ENCODE measurements at regions not wholly inside any gene's neighbourhood (a gene's known extent, or its start where the extent isn't known, plus 50 kb on each side); places are given as distances from the start of the nearest gene placed in this dataset.

DNA sequence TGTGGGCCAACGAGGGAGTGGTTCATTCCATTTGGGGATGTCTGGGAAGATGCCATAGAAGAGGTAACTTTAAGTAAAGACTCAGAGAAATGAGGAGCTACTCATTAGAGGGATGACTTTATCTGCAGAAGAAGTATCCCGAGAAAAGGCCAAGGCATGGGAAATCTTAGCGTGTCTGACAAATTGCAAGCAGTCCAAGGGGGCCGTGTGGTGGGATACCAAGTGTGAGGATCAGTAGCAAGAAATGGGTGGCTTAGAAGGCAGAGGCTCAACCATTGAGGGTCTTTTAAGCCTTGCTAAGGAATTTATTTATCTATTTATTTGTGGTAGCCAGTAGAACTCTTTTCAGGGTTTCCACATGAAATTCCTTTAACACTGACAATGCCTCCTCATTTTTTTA, 436.4 kb downstream of the RNF144A start:
- no peak overlapping the region for H3K18ac ChIP-seq (ENCODE audit: insufficient read length, low read depth, low read length)
- no peaks in the 10 kb centered on the region for H3K9me3 ChIP-seq (ENCODE audit: control insufficient read depth, low read depth, low read length)
- no peaks in the 10 kb centered on the region; a peak in 2 of 5 replicates for H3K9me3 Mint-ChIP-seq
- no peak overlapping the region for H4K91ac ChIP-seq (ENCODE audit: insufficient read length, low read depth, low read length)
- no peaks in the 10 kb centered on the region for H3K4me1 Mint-ChIP-seq
- H3K9ac ChIP-seq (ENCODE audit: extremely low read depth, insufficient read length, low read length): no peak overlapping the region
- DNase-seq: no peak
- H2BK20ac ChIP-seq (ENCODE audit: low read depth, low read length, poor library complexity, severe bottlenecking): no peak overlapping the region
- no peak overlapping the region for H2BK120ac ChIP-seq (ENCODE audit: low read depth, low read length, poor library complexity, severe bottlenecking)
- TF ChIP-seq CTCF (conservative IDR thresholded peaks at IDR 0.05): no peak
- H3K4ac ChIP-seq (ENCODE audit: low read depth, low read length): no peak overlapping the region
- no peak overlapping the region for H3K14ac ChIP-seq (ENCODE audit: insufficient read depth, low read length)
- no peak overlapping the region for H2BK15ac ChIP-seq (ENCODE audit: low read depth, low read length)
- H2AFZ ChIP-seq (ENCODE audit: low read length): no peak overlapping the region
- no peak overlapping the region for H4K5ac ChIP-seq (ENCODE audit: insufficient read length, low read depth, low read length)
- no peaks in the 10 kb centered on the region for H3K4me1 ChIP-seq (ENCODE audit: insufficient read depth, low read length)
- H2AK5ac ChIP-seq (ENCODE audit: insufficient read length, low read length): no peak overlapping the region
- H3K27ac Mint-ChIP-seq: no peak overlapping the region
- no peaks in the 10 kb centered on the region for H4K20me1 ChIP-seq (ENCODE audit: control insufficient read depth, insufficient read depth, insufficient read length)
- H3K23me2 ChIP-seq (ENCODE audit: insufficient read length, low read depth, low read length, poor library complexity, severe bottlenecking): no peaks in the 10 kb centered on the region
- H3K27me3 Mint-ChIP-seq (ENCODE audit: low read depth): no peaks in the 10 kb centered on the region; the same call in 1 of the 2 replicates
- no peak overlapping the region for H2BK5ac ChIP-seq (ENCODE audit: insufficient read length, low read length)
- no peak overlapping the region for H3K27ac ChIP-seq (ENCODE audit: insufficient read length, low read depth, low read length)
- no peak overlapping the region for H3K56ac ChIP-seq (ENCODE audit: insufficient read length, low read depth, low read length)
- no peak overlapping the region for H3K4me2 ChIP-seq (ENCODE audit: insufficient read depth, insufficient read length, low read length)
- H3K36me3 Mint-ChIP-seq (ENCODE audit: insufficient read depth in 1 of 3, low read depth in 3 of 3): 0 out of 7 replicates have a peak, but pooled peaks cover 0 to 3% (median 0%) of the 10 kb centered on the region in 3 experiments
- H3K4me3 Mint-ChIP-seq: no peak overlapping the region
- no peaks in the 10 kb centered on the region for H3K27me3 ChIP-seq (ENCODE audit: insufficient read depth, low read length)
- no peaks in the 10 kb centered on the region for H3K79me2 ChIP-seq (ENCODE audit: insufficient read depth, low read length)
- no peaks in the 10 kb centered on the region for H3K79me1 ChIP-seq (ENCODE audit: insufficient read depth, low read depth, low read length, poor library complexity, severe bottlenecking)
- H3T11ph ChIP-seq (ENCODE audit: low read length): no peak overlapping the region
- H2BK12ac ChIP-seq (ENCODE audit: insufficient read length, low read depth, low read length): no peak overlapping the region
- H3K23ac ChIP-seq (ENCODE audit: insufficient read length, low read depth, low read length): no peak overlapping the region
- no CpG with 5 or more reads among the region's 4 CpGs for WGBS (ENCODE audit: extremely low coverage, insufficient read length, low lambda C conversion rate)
- no peak overlapping the region for H4K8ac ChIP-seq (replicated peaks; ENCODE audit: insufficient read length, low read depth, low read length)

Data from H9 (cell line).